NB4 (cell line): ENCODE measurements at regions not wholly inside any gene's neighbourhood (a gene's known extent, or its start where the extent isn't known, plus 50 kb on each side); places are given as distances from the start of the nearest gene placed in this dataset.

Experiments
- MYC ChIP-seq: IDR thresholded peaks from 2 replicates; pipeline ENCODE4 v1.6.1; 2011; ENCODE audit warnings: low read depth, low read length
- POLR2A ChIP-seq: IDR thresholded peaks from 2 replicates; pipeline ENCODE4 v1.6.1; 2011; ENCODE audit warnings: mild to moderate bottlenecking; ENCODE audit not compliant: insufficient read length; ENCODE audit errors: extremely low read depth
- TF ChIP-seq, protein P1 (sequence below): IDR thresholded peaks from one replicate; pipeline ENCODE4 v1.5.1; 2012; ENCODE audit warnings: low read depth, low read length

GRCh38 chr2:15783489-15783888, 156.9 kb upstream of the MYCN start:
- TF ChIP-seq, protein P1, sequence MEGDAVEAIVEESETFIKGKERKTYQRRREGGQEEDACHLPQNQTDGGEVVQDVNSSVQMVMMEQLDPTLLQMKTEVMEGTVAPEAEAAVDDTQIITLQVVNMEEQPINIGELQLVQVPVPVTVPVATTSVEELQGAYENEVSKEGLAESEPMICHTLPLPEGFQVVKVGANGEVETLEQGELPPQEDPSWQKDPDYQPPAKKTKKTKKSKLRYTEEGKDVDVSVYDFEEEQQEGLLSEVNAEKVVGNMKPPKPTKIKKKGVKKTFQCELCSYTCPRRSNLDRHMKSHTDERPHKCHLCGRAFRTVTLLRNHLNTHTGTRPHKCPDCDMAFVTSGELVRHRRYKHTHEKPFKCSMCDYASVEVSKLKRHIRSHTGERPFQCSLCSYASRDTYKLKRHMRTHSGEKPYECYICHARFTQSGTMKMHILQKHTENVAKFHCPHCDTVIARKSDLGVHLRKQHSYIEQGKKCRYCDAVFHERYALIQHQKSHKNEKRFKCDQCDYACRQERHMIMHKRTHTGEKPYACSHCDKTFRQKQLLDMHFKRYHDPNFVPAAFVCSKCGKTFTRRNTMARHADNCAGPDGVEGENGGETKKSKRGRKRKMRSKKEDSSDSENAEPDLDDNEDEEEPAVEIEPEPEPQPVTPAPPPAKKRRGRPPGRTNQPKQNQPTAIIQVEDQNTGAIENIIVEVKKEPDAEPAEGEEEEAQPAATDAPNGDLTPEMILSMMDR: no peak
- no peak for TF ChIP-seq POLR2A
- no peak for TF ChIP-seq MYC
